HG03175 (cell line): ENCODE measurements at regions not wholly inside any gene's neighbourhood (a gene's known extent, or its start where the extent isn't known, plus 50 kb on each side); places are given as distances from the start of the nearest gene placed in this dataset.
"Not testable (repeated sequence)": the region's sequence is repeated elsewhere in the genome, so short reads cannot be mapped to it uniquely, and the experiment has no call there.

Source experiments
- ATAC-seq: cut with Tn5 transposase; IDR thresholded peaks from one replicate; pipeline ENCODE4 v1.9.1; 2021; ENCODE audit warnings: mild to moderate bottlenecking, moderate library complexity; ENCODE audit not compliant: unreplicated experiment

DNA sequence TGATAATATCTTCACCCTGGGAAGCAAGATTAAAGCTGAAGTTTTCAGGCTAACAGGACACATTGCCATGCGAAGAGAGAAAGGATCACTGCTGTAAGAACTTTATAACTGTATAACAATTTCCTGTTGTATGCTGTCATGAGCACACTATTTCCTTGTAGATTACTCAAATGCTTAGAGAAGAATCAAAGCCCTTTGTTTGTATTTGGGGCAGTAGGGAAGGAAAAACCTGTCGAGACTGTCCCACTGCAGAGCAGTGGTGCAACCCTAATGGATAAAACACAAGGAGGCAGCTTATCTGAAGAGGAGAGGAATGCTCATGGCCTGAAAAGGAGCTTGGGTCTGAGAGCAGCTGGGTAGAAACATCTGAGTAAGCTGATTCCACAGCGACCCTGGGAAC is 327.7 kb upstream of the NPSR1 start:
- no peak for ATAC-seq

GRCh38 chr7:34331102-34331501 is 326.9 kb upstream of the NPSR1 start:
- no peak for ATAC-seq

- no peak for ATAC-seq
Measured at GRCh38 chr7:34332006-34332405, 326.0 kb upstream of the NPSR1 start.

DNA sequence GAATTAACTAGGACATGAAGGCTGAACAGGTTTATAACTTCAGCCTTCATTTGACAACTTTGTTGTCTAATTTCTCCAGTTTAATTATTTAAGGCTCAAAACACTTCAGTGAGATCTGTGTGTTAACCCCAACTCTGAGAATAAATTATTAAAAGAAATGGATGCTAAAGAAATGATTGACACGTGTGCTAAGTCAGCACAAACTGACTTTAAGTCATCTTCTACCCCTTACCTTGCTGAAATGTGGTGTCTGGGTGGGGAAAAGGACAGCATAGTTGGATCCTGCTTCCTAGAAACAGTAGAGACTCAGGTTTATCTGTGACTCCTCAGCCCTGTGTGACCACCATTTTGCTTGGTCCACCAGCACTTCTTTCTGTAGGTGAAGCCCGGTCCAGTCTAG is 324.8 kb upstream of the NPSR1 start:
- ATAC-seq: no peak

GRCh38 chr7:34333925-34334324 is 324.1 kb upstream of the NPSR1 start:
- ATAC-seq: no peak

- ATAC-seq: no peak
Measured at GRCh38 chr7:34337163-34337562, 320.9 kb upstream of the NPSR1 start.

DNA sequence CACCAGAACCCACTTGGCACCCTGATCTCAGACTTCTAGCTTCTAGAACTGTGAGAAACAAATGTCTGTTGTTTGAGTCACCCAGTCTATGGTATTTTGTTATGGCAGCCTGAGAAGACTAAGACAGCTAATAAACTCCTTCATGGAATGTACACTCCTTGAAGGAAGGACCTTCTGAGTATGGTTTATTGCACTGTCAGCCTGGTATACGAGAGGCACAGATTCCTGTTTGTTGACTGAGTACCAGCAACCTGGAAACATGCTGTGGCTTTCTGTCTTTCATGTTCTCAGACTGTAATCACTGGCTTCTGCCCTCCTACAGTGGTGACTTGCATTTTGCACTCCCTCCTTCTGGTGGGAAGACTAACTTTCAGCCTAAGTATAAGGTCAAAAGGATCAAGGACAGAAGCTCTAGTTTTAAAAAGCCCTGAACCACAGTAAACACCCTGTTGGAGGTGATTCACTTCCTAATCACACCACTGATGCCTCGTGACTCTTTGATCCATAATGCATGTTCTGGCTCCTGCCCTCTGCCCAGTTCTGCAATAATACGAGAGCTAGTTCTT is 319.0 kb upstream of the NPSR1 start:
- ATAC-seq: no peak

DNA sequence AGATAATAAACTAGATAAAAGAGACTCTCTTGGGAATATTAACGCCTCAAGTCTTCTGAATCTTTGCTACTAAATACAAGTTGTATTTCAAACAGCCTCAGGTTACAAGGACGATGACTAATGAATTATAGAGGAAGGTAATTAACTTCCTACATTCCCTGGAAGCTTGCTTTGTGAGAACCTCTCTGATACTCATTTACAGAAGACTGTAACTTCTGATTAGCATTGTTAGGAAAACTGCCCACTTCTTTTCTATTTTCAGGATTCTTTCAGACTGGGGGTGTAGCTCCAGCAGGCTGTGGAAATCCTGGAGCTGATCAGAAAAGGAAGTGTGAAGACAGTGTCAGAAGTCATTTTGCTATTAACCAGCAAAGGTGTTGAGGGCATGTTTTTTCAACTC is 316.7 kb upstream of the NPSR1 start:
- no peak for ATAC-seq

- no peak for ATAC-seq
Measured at GRCh38 chr7:34342387-34342786, 315.6 kb upstream of the NPSR1 start.

GRCh38 chr7:34343667-34344066 is 314.4 kb upstream of the NPSR1 start:
- ATAC-seq: no peak

DNA sequence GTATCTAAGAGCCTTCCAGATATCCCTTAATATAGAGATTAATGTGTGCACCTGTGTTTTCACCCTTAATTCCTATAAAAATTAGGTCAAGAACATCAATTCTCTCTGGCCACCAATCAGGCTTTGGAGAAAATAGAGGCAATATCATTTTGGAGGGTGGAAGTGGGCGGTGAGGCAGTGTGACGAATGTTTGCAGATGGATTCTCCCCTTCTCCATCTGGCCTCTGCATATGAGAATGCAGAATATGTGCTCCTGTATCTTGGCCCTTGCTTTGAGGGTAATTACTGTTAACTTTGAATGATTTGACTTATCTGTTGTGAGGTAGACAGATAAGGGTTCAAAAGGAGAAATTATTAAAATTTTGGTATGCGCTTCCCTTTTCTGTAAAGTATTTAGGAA is 304.0 kb upstream of the NPSR1 start:
- ATAC-seq: no peak

GRCh38 chr7:34354899-34355298 is 303.1 kb upstream of the NPSR1 start:
- no peak for ATAC-seq

- no peak for ATAC-seq
Measured at GRCh38 chr7:34357068-34357467, 300.9 kb upstream of the NPSR1 start.

- no peak for ATAC-seq
Measured at GRCh38 chr7:34357946-34358345, 300.1 kb upstream of the NPSR1 start.

DNA sequence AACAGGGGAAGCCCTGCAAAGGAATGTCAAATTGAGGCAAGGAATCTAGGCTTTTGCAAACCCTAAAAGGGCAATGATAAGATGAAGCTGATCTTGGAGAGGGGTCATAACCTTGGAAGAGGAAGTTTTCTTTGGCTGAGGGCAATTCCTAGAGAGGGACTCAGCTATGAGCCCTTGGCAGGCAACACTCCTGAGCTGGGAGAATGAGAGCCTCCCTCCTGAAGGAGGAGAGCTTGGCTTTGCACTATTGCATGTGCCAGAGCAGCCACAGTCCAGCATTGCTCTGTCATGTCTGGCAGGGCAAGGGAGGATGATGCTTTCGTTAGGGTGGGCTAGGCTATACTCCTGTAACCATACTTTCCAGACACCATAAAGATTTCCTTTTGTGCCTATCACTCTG is 299.4 kb upstream of the NPSR1 start:
- ATAC-seq: not testable (repeated sequence)

DNA sequence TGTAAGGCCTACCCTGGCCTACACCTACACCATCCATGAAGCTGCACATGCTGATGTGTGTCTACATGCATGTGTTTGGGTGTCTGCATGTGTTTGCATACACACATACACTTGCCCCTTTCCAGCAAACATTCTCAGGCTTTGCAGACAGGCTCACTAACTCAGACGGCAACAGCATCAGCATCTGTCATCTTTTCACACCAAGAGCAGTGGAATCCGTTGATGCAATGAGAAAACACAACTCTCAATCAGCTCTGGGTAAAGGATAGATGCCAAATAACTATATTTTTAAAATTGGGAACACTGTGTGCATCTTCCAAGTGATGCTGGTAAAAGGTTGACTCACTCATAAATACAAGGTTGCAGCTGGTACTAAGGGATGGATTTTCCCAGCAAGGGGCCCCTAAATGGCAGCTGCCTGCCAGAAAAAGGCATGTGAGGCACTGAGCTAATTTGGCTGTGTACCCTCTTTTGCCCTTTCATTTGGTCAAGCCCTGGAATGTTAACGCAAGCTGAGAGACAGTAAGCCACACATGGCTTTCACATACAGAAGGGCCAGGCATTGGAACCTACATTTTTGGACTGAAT is 296.3 kb upstream of the NPSR1 start:
- no peak for ATAC-seq

- ATAC-seq: no peak
Measured at GRCh38 chr7:34362621-34363020, 295.4 kb upstream of the NPSR1 start.

DNA sequence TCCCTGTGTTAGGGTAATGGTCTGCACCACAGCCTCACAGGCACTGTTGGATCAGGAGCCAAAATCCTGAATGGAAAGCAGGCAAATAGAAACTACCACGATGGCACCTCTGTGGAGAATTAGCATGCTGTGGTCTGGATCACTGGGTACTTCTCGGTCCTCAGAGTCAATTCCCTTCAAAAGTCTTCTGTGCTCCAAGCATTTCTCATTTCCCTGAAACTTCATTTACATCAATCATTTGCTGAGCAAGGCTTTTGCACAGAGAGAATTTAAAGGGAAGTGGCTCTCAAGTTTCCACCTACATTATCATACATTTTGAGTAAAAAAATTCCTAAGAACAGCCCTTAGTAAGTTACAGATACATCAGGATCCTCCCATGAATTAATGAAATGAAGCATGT is 293.9 kb upstream of the NPSR1 start:
- ATAC-seq: no peak

GRCh38 chr7:34365011-34365410 is 293.0 kb upstream of the NPSR1 start:
- no peak for ATAC-seq

DNA sequence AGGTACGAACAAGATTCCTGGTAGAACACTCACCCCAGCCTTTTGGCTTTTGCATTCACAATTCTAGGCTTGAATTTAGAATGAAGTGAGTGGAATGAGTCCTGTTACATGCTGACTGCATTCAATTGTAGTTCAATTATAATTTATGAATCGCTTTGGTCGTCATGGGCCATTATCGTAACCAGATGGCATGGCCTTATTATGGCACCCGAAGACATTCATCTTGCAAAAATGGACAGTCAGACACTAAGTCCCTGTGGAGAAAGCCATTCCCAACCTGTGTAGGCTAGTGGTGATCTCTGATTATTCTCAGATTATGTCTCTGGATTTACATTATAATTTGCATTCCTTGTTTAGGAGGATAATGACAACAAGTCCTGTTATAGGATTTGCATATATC is 292.4 kb upstream of the NPSR1 start:
- ATAC-seq: no peak

DNA sequence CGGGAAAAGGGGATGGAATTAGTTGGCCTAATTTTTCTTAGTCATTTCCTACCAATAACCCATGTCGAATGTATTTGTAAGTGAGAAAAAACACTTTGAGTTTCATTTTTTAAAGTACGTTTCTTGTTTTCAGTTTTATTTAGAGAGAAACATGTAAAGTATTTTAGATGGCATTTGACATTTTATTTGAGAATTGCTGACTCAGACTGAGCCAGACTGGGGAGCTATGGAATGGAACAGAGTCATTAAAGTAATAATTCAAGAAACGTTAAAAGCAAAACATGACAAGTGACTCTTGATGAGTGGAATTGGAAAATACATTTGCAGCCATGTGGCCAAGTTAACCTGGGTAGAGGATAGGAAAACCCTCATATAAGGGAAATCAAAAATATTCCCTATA is 286.1 kb upstream of the NPSR1 start:
- ATAC-seq: no peak

DNA sequence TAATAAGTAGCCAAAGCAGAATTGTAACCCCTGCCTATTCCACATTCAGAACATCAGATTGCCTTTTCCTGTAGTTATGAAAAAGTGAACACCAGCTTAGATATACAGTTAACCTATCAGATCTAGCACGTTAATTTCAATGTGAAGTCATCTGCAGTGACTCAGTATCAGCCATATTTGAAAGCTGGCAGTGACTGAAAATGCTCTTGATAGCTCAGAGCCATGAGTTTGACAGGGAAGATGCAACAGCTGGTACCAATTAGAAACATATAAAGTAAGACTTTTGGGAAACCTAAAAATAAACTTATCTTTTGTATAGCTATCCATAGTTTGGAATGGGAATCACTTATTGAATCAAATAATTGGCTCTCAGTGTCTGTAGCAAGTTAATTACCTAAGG is 284.1 kb upstream of the NPSR1 start:
- no peak for ATAC-seq

GRCh38 chr7:34382166-34382893 is 275.7 kb upstream of the NPSR1 start:
- ATAC-seq: no peak
